HS-5 (cell line): ENCODE measurements at regions not wholly inside any gene's neighbourhood (a gene's known extent, or its start where the extent isn't known, plus 50 kb on each side); places are given as distances from the start of the nearest gene placed in this dataset.
"Not testable (repeated sequence)": the region's sequence is repeated elsewhere in the genome, so short reads cannot be mapped to it uniquely, and the experiment has no call there.

Source experiments
- DNase-seq: peaks from one replicate; pipeline ENCODE4 v3.0.0-alpha.2; 2012; ENCODE audit warnings: low read depth

DNA sequence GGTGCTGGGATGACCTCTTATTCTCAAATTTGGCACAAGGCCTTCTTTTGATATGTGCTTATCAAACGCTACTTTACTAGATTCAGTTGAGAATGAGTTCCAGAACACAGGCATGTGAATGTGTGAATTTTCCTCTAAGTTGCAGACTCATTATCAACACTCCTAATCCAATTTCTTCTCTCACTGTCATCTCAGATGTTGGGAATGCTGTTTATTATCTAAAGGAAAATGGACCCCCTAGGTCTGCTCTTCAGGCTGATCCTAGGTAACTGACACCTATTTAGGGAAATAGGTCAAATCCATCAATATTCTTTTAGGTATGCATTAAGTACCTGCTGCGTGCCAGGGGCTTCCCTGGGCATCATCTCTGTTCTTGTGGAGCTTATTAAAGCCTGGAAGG, 215.0 kb upstream of the NOX3 start:
- no peak for DNase-seq

DNA sequence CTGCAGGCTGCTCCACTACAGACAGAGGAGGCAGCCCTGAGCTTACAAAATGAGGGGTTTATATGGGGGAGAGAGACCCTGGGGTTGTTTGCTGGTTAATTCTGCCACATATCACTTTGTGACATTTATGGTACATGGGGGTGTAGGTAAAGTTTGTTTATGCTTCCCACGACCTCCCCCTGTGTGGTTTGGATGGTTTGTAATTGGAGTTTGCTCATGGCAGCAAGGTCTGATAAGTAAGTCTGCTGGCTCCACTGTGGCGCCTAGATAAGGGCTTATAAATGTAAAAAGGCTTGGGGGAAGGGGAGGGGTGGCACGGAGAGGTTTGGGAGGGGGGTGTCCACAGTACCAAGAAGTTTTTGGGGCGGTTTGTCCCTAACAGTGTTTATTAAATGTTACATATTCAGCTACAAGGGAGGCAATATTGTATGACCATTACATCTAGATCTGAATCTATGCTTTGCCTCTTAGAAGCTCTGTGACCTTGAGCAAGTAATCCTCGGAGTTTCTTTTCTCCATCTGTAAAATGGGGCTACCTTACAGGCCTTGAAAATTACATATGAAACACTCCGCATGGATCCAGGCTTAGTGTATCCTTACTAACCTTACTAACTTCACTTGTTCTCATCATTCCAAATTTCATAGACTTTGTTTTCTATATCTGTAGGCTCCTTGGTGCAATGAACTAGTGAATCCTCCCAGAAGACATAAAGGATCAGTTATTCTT, 204.8 kb upstream of the NOX3 start:
- DNase-seq: no peak

DNA sequence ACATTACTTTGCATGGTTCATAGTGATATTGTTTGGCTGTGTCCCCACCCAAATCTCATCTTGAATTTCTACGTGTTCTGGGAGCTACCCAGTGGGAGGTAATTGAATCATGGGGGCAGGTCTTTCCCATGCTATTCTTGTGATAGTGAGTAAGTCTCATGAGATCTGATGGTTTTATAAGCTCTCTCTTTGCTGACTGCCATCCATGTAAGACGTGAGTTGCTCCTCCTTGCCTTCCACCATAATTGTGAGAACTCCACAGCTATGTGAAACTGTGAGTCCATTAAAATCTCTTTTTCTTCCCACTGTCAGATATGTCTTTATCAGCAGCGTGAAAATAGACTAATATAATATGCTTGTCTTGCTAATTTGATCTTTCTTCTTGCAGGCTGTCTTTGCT, 200.4 kb upstream of the NOX3 start:
- no peak for DNase-seq

DNA sequence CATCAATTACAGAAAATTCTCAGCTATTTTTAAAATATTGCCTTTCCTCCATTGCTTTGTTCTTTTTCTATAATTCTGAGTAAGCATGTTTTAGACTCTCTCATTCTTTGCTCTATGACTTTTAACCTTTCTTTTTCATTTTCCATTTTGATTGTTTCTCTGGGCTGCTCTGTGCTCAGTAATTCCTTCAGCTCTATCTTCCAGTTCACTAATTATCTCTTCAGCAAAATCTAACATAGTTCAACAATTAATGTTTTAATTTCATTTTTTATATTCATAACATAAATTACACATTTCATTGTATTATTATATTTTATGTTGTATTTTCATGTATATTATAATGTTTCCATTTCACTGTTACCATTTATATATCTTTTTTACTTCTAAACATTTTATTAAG, 198.8 kb upstream of the NOX3 start:
- DNase-seq: no peak

DNA sequence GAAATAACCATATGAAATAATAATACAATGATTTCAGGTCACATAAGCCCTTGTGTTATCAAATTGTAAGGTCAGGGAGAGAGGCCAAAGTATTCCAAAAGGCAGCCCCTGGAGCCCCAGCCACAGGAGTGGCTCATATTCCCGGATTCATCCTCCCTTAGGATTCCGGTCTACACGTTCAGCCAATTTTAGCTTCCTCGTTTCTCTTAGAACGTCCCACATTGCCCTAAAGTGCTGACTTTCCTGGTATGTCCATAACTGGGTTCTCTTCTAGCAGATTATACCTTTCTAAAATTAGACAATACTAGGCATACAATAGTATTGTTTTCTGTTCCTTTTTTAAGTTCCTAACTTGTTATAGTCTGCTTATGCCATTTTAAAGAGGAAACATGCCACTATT, 192.7 kb upstream of the NOX3 start:
- DNase-seq: no peak

DNA sequence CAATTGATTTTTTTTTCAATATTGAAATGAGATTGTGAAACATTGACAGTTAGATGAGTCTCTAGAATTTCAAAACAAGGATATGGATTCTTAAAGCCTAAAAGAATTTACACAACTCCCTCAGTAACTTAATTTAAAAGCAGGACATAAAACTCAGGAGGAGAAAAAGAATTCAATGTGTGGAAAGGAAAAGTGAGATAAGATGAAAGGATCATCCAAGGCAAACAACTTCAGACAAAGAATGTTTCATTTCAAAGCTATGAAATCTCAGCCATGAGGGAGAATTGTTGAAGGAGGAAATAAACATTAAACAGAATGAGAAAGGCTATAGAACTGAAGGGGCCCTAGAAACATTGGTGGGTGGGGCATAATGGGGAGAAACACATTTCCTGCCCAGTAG, 191.7 kb upstream of the NOX3 start:
- DNase-seq: no peak

DNA sequence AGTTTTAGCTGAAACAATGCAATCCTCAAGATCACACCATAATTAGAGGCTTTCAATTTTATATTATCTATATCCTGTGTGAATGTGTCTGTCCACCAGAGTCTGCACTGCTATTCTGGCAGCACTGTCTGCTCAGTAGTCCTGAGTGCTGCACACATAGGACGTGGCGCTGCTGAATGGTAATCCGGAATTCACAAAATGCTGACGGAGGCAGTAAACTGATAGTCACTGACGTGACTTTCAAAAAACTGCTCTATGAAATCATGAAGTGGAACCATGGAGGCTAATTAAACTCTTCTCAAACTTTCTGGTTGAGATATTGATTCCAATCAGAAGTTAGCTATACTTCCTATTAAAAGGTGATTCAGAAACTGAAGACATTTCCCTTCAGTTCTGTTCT, 190.8 kb upstream of the NOX3 start:
- DNase-seq: no peak

DNA sequence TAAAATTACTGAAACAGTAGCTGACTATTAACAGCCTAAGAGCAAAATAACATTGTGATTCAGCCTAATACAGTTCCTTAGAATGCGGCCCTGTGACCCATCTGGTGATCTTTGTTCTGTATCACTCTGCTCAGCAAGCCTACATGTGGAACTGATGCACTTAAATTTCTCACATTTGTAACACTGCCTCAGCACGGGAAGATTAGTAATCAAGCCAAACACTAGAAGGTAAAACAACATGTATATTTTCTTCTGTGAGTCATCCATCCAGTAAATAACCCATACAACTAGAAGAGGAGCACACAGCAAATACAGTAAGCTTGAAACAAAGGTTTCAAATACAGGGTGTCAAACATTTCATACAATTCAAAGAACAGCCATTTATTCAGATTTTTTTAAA, 189.7 kb upstream of the NOX3 start:
- no peak for DNase-seq

DNA sequence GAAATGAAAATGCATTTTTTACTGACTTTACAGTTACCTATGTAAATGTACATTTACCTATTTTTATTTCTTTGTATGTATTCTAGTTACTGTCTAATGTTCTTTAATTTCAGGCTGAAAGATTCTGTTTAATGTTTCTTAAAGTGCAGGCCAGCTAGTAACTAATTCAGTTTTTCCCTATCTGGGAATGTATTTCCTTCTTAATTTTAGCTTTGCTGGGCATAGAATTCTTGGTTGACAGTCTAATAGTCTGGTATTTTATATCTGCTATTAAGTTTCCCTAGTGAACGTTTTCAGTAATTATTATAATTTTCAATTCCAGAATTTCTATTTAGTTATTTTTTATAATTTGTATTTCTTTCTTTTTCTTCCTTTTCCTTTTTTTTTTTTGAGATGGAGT, 186.0 kb upstream of the NOX3 start:
- DNase-seq: no peak

DNA sequence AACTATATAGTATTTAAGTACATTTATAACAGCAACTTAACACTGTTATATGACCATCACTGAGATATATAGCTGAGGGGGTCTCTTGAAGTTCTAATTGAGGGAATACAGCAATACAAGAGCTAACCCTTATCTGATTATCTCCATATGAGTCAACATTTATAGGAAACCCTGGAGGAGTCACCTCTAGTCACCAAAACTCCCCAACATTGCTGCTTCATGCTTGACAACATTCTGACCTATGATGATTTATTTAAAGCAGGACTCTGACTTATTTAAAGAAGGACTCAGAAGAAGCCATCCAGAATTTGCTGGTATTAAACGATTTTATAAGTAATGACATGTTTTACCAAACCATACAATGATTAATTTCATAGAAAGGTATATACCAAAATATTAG, 182.6 kb upstream of the NOX3 start:
- no peak for DNase-seq

DNA sequence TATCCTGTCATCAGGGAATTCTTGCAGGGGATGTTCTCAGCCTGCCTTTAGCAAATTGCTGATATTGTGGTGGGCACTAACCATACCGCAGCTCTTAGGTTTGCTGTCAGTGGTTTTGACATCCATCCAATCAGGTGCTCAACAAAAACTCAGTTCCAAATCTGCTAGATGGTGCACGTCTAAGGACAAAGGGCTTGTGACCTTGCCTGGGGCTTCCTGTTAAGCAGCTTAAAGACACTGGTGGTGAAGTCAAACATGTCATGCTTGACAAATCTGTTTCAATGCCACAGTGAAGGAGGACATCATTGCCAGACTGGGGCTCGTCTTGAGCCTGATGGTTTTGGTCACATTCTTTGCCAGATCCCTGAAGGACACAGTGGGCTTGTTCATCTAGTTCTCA, 179.8 kb upstream of the NOX3 start:
- DNase-seq: no peak

DNA sequence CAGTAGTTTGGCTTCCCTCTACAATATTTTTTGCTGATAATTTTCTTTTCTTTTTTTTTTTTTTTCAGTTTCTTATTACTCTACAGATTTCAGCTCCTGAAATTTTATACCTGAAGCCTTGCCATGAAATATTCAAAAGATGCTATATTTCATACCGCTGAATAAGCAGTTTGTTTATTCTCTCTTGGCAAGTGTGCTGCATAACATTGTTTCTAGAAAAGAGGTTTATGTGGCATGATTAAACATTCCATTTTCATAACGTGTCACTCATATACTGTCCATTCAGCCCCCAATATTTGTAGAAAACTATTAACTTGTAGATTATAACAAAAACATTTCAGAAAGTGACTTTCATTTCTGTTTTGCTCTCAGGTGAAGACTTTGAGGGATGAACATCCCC, 174.4 kb upstream of the NOX3 start:
- no peak for DNase-seq

DNA sequence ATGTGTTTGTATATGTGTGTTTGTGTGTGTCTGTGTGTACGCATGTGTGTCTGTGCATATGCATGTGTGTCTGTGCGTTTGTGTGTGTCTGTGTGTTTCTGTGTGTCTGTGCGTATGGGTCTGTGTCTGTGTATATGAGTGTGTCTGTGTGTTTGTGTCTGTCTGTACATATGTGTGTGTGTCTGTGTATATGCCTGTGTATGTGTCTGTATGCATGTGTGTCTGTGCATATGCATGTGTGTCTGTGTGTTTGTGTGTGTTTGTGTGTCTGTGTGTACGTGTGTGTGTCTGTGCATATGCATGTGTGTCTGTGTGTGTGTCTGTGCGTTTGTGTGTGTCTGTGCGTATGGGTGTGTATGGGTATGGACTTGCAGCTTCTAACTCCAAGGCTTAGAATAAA, 174.0 kb upstream of the NOX3 start:
- no peak for DNase-seq

DNA sequence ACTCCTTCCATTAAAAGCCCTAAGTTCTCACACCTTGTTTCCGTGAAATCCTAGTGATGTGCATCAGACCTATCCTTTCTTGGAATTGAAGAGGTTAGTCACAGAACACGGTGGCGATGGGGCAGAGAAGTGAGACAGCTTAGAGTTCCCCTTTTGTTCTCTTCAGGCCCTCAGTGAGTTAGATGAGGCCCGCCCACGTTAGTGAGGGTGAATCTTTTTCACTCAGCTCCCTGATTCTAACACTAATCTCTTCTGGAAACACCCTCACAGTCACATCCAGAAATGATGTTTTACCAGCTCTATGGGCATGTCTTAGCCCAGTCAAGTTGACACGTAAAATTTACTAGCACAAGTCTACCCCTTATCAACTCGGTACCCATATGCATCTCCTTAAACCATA, 172.7 kb upstream of the NOX3 start:
- no peak for DNase-seq

DNA sequence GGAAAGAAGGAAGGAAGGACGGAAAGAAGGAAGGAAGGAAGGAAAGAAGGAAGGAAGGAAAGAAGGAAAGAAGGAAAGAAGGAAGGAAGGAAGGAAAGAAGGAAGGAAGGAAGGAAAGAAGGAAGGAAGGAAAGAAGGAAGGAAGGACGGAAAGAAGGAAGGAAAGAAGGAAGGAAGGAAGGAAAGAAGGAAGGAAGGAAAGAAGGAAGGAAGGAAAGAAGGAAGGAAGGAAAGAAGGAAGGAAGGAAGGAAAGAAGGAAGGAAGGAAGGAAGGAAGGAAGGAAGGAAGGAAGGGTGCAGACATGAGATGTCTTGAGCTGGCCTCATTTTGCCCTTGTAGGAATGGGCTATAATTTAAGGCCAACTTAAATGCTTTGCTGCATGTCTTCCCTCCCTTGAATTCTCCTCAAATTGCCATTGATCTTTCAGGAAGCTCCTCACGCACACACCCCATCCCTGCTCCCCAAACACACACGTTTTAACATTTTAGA, 172.1 kb upstream of the NOX3 start:
- not testable (repeated sequence) for DNase-seq

DNA sequence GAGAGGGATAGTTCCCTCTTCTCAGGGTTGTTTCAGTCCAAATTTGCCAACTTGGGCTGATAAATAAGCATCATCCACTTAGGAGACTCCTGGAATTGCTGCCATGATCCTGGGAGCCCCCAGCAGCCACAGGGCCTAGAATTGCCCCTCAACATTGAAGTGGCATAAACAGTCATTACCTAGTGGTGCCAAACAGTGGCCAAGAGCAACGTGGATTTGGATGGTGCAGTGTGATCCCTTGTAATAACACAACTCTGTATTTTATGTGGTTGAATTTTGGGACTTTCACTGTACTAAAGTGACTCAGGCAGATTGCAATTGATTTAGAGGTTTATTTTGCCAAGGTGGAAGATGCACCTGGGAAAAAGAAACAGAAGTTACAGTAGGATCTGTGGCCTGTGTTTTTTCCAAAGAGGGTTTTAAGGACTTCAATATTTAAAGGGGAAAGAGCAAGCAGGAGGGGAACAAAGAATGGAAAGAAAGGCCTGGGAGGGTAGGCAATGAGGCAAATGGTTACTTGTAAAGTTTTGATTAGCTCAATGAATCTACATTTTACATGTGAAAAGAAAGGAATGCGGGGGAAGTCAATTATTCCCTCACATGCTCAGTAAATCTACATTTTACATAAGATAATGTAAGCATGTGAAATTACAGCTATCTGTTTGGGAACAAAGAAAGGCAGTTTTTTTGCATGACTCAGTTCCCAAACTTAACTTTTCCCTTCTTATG, 168.0 kb upstream of the NOX3 start:
- no peak for DNase-seq

DNA sequence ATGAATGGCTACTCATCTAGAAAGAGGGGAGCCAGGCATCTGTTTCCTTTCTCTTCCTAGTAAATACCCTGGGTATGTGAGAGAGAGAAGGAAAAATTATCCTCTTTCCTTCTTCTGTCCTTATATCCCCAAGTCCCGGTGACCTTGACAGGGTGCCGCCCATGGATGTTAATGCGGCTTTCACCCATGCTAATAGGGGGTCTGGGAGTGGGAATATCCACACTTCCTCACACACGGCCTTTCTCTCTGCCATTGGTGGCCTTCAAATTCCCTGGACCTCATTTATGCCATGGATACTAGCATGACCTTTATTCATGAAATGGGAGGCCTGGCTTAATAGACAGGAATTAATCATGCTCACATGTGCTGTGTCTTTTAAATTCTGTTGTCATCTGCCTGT, 159.0 kb upstream of the NOX3 start:
- no peak for DNase-seq

DNA sequence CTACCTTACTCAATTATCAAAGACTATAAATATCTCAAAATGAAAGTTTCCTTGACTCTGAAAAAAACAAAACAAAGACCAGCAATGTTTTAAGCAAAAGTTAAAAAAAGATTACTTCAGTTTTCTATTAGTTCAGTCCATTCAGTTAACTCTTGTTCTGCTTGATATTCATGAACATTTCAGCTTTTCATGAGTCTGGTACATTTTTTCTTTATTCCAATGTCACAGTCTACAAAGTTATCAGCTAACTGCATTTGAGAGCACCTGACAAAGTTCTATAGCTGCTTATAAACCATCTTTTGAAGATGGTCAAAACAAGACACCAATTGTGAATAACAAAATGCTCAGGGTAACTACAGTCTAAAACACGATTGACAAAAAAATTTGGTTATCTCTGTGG, 156.1 kb upstream of the NOX3 start:
- no peak for DNase-seq

DNA sequence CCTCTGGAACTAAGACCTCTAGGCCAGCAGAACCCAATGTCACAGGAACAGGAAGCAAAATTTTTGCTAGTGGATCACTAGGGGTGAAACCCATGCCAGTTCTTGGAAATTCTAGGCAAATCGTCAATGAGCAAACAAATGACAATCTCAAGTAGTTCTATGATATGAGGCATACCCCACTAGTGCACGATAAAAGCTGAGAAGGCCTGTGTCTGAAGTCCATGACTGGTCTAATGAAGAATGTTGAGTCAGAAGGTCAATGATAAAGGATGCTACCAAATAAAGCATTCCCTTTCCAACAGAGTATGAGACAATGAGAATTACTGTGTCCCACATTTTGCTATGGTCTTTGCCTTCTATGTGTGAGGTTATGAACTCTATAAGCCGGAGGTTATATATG, 149.4 kb upstream of the NOX3 start:
- DNase-seq: peak; percentile 4

DNA sequence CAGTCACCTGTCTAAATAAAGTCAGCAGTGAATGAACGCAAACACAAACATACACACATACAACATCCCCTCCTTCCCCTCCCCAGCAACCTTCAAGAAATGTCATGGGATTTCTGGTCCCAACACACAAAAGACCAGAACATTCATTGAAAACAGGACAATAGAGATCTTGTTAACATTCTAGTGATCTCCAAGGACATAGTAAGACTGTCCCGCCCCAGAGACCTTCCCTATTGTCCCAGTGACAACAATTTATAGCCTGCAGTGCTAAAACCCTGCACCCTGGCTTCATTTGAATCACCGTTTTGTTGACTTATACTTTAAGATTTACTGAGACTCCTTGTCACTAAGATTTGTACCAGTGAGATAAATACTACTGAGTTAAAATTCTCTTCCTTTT, 143.9 kb upstream of the NOX3 start:
- no peak for DNase-seq

DNA sequence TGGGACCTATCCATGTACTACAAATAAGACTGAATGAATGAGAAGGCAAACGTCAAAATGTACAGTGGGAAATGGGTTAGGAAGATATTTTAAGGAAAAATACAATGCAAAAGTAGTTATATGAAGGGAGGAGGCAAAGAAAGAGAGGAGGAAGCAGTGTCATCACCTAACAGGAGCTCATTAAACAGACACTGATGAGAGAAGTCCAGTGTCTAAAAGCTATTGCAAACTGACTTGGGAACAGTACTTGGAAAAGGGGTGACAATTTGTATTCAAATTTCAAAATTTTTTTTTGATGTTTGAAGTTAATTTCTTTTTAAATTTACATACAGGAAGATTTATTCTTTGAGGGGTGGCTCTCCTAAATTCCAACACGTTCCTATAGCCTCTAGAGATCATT, 143.5 kb upstream of the NOX3 start:
- no peak for DNase-seq

DNA sequence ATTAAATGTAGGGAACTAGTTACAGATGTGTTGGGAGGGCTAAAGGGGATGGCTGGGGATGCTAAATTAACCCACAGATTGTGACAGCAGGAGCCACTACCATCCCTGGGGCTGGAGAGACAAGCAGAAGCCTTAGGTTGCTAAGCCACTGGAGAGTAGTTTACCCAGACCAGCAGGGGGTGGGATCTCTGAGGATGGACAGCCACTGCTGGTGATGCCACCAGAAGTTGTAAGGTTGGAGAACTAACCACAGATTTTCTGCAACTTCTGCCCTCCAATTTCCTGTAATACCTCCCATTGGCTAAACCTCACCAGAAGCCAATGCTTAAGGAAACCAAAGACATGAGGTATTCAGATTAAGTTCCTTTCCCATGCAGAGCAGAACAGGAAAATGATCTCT, 139.6 kb upstream of the NOX3 start:
- no peak for DNase-seq

DNA sequence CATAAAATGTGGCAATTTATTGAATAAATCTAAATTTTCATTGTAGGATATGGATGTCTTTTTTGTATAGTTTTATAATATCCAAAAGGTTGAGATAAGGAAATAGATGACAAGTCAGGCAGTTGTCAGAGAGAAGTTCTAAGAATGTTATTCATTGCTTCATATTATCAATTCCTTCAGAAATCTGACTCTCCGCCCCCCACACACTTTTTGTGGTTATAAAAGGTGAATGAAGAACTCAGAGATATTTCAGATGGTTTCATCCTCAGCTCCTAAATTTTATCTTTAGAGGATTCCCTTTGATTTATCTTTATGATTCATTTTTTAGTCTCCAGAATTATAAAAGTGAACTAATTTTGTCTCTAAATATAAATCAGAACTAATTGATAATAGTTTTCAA, 136.1 kb upstream of the NOX3 start:
- DNase-seq: no peak

DNA sequence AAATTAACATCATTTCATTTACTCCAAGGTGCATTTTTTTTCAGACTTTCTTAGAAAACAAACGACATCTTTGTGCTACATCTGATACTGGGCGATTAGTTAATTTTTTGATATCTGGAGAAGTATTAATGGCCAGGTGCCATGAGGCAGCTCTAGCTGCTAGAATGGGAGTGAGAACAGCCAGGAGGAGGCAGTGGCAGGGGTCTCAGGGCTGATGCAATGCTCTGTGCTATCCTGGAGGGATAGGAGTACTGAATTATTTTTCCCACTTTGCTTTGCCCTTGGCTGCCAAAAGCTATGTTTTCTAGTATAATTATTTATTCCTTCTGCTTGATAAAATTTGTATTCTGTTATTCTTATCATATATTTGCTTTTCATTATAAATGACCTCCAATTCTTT, 133.6 kb upstream of the NOX3 start:
- no peak for DNase-seq
